ENCODE measurements at regions not wholly inside any gene's neighbourhood (a gene's known extent, or its start where the extent isn't known, plus 50 kb on each side); places are given as distances from the start of the nearest gene placed in this dataset.

GRCh38 chr7:13774976-13775375, 214.5 kb downstream of the ETV1 start:
- no peak for TF ChIP-seq CTCF (IDR thresholded peaks at IDR 0.05; ENCODE audit: insufficient read depth, low read length)
- no peak overlapping the region for H3K4me3 ChIP-seq (ENCODE audit: low read depth, low read length)
- DNase-seq (ENCODE audit: low read depth) = no peak

- no peak for TF ChIP-seq CTCF (IDR thresholded peaks at IDR 0.05; ENCODE audit: insufficient read depth, low read length)
- no peak for DNase-seq (ENCODE audit: low read depth)
- no peak overlapping the region for H3K4me3 ChIP-seq (ENCODE audit: low read depth, low read length)
These were observed 212.2 kb downstream of the ETV1 start for GRCh38 chr7:13777242-13777641.

GRCh38 chr7:13778967-13779366, 210.5 kb downstream of the ETV1 start:
- peak; percentile 31 for DNase-seq (ENCODE audit: low read depth)
- H3K4me3 ChIP-seq (ENCODE audit: low read depth, low read length) = no peak overlapping the region
- no peak for TF ChIP-seq CTCF (IDR thresholded peaks at IDR 0.05; ENCODE audit: insufficient read depth, low read length)

GRCh38 chr7:13790611-13791010, 198.9 kb downstream of the ETV1 start:
- H3K4me3 ChIP-seq (ENCODE audit: low read depth, low read length) = no peak overlapping the region
- DNase-seq (ENCODE audit: low read depth) = no peak
- no peak for TF ChIP-seq CTCF (IDR thresholded peaks at IDR 0.05; ENCODE audit: insufficient read depth, low read length)

GRCh38 chr7:13792208-13792607, 197.3 kb downstream of the ETV1 start:
- TF ChIP-seq CTCF (IDR thresholded peaks at IDR 0.05; ENCODE audit: insufficient read depth, low read length) = no peak
- DNase-seq (ENCODE audit: low read depth) = no peak
- no peak overlapping the region for H3K4me3 ChIP-seq (ENCODE audit: low read depth, low read length)

- H3K4me3 ChIP-seq (ENCODE audit: low read depth, low read length) = no peak overlapping the region
- no peak for TF ChIP-seq CTCF (IDR thresholded peaks at IDR 0.05; ENCODE audit: insufficient read depth, low read length)
- DNase-seq (ENCODE audit: low read depth) = no peak
These were observed 195.5 kb downstream of the ETV1 start for GRCh38 chr7:13793926-13794325.

GRCh38 chr7:13794581-13794980, 194.9 kb downstream of the ETV1 start:
- DNase-seq (ENCODE audit: low read depth) = no peak
- no peak for TF ChIP-seq CTCF (IDR thresholded peaks at IDR 0.05; ENCODE audit: insufficient read depth, low read length)
- no peak overlapping the region for H3K4me3 ChIP-seq (ENCODE audit: low read depth, low read length)
